Astrocyte (in vitro differentiated cells and primary cell): ENCODE measurements at regions not wholly inside any gene's neighbourhood (a gene's known extent, or its start where the extent isn't known, plus 50 kb on each side); places are given as distances from the start of the nearest gene placed in this dataset.

Experiments used
- EZH2 ChIP-seq: IDR thresholded peaks from 2 replicates; pipeline ENCODE4 v1.6.1; 2012; ENCODE audit warnings: mild to moderate bottlenecking, low read length, inconsistent platforms; ENCODE audit not compliant: insufficient read depth
- TF ChIP-seq, protein P1 (sequence below): IDR thresholded peaks from 2 replicates; pipeline ENCODE4 v1.5.1; 2011; ENCODE audit warnings: low read depth, mild to moderate bottlenecking, inconsistent platforms, low read length, moderate library complexity; ENCODE audit not compliant: insufficient read depth

DNA sequence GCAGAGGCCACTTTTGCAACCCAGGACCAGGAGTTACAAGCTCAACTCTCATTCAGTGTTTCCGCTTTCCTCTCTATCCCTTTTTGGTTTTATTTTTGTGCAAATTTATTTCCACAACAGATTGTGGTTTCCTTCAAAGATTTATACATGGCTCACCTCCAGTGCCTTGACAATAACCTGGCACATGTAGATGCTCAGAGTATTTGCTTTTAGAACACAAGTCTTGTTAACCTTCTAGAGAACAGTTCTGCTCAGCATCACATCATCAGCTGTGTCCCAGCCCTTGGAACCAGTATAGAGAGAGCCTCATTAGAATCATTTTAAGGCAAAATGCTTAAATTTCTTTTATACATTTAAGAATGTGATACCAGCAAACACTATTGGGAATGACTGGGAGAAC is 133.7 kb downstream of the TENT5C start:
- TF ChIP-seq, protein P1, sequence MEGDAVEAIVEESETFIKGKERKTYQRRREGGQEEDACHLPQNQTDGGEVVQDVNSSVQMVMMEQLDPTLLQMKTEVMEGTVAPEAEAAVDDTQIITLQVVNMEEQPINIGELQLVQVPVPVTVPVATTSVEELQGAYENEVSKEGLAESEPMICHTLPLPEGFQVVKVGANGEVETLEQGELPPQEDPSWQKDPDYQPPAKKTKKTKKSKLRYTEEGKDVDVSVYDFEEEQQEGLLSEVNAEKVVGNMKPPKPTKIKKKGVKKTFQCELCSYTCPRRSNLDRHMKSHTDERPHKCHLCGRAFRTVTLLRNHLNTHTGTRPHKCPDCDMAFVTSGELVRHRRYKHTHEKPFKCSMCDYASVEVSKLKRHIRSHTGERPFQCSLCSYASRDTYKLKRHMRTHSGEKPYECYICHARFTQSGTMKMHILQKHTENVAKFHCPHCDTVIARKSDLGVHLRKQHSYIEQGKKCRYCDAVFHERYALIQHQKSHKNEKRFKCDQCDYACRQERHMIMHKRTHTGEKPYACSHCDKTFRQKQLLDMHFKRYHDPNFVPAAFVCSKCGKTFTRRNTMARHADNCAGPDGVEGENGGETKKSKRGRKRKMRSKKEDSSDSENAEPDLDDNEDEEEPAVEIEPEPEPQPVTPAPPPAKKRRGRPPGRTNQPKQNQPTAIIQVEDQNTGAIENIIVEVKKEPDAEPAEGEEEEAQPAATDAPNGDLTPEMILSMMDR, result no peak
- no peak for TF ChIP-seq EZH2
